Liver (tissue), 2 donors: ENCODE measurements at regions not wholly inside any gene's neighbourhood (a gene's known extent, or its start where the extent isn't known, plus 50 kb on each side); places are given as distances from the start of the nearest gene placed in this dataset.

Experiments used
- FOXA1 ChIP-seq: IDR thresholded peaks from 2 replicates; pipeline ENCODE4 v1.6.1; 2016; ENCODE audit warnings: antibody characterized with exemption
- TF ChIP-seq, protein P1 (sequence below): fragments of 150-350 bp; IDR thresholded peaks from 2 replicates; pipeline ENCODE4 v1.5.1; 2017; ENCODE audit warnings: improper control_type of control experiment, low read depth, low read length; ENCODE audit not compliant: missing input control
- TF ChIP-seq, protein P2 (sequence below): IDR thresholded peaks from 2 replicates; pipeline ENCODE4 v1.6.1; 2016; ENCODE audit warnings: antibody characterized with exemption
- donor health status: healthy.

DNA sequence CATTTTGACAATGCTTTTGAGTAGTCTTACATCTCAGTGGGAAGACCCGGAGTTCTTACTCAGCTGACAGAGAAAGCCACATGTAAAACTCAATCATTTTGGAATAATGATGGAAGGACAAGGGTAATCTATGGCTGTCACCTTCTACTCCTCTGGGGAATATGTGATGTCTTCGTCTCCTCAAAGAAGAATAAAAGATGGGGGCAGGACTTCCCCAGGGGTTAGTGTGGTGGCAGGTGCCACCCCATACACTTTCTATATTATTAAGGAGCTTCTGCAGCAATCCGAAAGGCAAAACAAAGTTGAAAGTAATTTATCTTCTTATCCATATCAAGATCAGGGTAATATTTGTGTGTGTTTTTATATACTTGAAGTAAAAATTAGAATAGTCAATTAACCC is 180.4 kb upstream of the TOPAZ1 start:
- no peak for TF ChIP-seq FOXA1
- TF ChIP-seq, protein P1, sequence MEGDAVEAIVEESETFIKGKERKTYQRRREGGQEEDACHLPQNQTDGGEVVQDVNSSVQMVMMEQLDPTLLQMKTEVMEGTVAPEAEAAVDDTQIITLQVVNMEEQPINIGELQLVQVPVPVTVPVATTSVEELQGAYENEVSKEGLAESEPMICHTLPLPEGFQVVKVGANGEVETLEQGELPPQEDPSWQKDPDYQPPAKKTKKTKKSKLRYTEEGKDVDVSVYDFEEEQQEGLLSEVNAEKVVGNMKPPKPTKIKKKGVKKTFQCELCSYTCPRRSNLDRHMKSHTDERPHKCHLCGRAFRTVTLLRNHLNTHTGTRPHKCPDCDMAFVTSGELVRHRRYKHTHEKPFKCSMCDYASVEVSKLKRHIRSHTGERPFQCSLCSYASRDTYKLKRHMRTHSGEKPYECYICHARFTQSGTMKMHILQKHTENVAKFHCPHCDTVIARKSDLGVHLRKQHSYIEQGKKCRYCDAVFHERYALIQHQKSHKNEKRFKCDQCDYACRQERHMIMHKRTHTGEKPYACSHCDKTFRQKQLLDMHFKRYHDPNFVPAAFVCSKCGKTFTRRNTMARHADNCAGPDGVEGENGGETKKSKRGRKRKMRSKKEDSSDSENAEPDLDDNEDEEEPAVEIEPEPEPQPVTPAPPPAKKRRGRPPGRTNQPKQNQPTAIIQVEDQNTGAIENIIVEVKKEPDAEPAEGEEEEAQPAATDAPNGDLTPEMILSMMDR: no peak
- TF ChIP-seq, protein P2, sequence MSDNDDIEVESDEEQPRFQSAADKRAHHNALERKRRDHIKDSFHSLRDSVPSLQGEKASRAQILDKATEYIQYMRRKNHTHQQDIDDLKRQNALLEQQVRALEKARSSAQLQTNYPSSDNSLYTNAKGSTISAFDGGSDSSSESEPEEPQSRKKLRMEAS: no peak
